HG03280 (cell line): ENCODE measurements at regions not wholly inside any gene's neighbourhood (a gene's known extent, or its start where the extent isn't known, plus 50 kb on each side); places are given as distances from the start of the nearest gene placed in this dataset.
"Not testable (repeated sequence)": the region's sequence is repeated elsewhere in the genome, so short reads cannot be mapped to it uniquely, and the experiment has no call there.

Experiments
- ATAC-seq: cut with Tn5 transposase; IDR thresholded peaks from one replicate; pipeline ENCODE4 v1.9.1; 2021; ENCODE audit warnings: mild to moderate bottlenecking, moderate library complexity; ENCODE audit not compliant: unreplicated experiment

- ATAC-seq = no peak
Measured at GRCh38 chr12:88737838-88738472, 157.7 kb upstream of the KITLG start.

- ATAC-seq = no peak
Measured at GRCh38 chr12:88736031-88736430, 155.8 kb upstream of the KITLG start.

DNA sequence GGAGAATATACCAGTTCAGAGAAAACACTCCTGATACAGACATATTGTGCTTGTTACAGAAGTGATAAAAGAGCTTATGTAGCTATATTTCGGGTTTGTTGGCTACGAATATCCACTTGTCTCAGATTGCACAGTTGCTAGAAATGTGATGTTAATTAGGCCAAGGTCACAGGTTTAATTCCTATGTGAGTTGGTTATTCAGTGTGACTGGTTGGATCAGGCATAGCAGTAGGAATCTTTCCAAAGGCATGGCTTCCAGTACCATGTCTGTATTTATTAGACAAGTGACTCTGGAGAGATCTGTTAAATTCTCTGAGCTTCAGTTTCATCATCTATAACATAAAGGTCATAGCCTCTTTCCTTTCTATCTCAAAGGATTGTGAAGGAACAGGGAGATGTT, 152.7 kb upstream of the KITLG start:
- ATAC-seq = no peak

- ATAC-seq = no peak
Measured at GRCh38 chr12:88729196-88729595, 148.9 kb upstream of the KITLG start.

- ATAC-seq = no peak
Measured at GRCh38 chr12:88726806-88727720, 146.8 kb upstream of the KITLG start.

DNA sequence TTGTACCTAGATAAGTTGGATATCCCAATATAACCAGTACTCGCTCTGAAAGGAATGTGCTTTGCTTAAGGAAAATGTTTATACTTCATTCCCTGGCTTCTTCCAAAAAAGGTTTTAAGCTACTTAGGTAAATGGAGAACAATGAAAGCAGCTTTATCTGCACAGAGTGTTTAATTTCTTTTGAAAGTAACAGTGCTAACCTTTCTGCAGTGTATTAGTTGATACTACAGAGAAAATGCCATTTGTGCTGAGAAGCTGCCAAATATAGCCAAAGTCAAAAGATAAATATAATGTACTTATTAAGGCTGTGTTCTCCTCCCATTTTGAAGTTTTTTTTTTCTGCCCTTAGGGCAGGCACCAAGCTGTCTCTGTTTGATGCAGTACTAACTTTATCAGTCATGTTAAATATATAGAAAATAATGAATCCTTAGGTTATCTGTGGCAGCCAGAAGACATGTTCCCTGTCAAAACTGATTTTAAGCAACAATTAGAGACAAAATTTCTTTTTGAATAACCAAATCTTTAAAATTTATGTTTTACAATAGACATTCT, 145.4 kb upstream of the KITLG start:
- ATAC-seq = no peak

GRCh38 chr12:88723219-88723618, 142.9 kb upstream of the KITLG start:
- no peak for ATAC-seq

DNA sequence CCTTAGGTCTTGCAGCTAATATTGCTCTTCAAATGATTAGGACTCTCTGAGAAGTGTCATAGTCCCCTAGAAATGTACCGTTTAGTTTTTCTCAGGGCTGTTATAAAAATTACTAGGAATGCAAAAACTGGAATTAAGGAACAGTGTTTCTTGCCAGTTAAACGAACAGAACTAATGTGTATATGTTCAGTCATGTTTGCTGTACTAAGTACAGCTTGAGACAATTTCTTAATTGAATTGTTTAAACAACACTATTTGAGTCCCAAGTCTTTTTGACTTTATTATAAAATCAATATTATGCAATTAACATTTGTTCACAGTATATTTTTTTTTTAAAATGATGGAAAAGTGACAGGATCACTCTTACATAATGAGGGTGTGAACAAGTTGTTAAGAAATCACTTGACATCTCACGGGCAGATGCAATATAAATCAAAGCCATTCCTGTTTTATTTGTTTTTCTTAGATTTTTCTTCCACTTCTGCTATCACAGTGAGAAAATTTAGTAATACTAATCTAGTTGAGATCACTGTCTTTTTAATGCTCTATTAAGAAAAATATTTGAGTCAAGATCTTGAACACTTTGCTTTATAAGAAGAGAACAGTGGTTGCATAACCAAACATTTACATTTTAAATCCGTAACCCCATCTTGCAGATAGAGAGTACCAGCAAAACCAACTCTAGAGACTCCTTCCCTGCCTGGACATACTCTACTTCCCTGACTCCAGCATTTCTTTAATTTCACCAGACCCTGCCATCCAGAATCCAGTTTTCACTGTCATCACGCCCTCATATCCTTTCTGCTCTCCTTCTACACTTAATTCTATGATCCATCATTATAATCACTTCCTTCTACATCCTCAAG, 140.7 kb upstream of the KITLG start:
- no peak for ATAC-seq

GRCh38 chr12:88720231-88720630, 140.0 kb upstream of the KITLG start:
- no peak for ATAC-seq

DNA sequence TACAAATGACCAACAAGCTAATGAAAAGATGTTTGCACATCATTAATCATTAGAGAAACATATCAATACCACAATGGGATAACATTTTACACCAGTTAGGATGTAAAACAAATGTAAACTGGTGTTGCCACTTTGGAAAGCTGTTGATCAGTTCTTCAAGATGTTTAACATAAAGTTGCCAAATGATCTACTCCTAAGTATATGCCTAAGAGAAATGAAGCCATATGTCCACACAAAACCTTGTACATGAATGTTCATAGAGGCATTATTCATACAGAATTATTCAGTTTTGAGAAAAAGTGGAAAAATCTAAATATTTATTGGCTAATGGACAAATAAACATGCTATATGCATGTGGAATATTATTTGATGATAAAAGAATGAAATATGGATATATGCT, 136.9 kb upstream of the KITLG start:
- no peak for ATAC-seq

GRCh38 chr12:88716240-88716639, 136.0 kb upstream of the KITLG start:
- ATAC-seq = no peak

DNA sequence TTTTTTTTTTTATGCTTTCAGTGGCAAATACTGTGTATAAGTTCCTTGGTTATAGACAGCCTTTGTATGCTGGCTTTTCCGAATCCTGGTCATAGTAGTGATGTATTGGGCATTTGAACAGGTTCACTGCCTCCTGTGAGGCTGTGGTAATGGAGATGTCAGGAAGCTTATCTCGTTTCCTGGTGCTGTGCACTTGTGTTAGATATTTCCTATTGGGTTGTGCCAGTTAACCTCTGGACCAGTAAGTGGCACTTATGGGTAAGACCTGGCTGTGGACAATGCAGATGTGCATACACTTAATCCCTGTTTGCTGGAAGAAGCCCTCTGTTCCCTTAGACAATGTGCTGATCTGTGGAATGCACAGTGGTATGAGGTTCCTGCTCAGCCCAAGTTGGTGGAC, 135.4 kb upstream of the KITLG start:
- no peak for ATAC-seq

DNA sequence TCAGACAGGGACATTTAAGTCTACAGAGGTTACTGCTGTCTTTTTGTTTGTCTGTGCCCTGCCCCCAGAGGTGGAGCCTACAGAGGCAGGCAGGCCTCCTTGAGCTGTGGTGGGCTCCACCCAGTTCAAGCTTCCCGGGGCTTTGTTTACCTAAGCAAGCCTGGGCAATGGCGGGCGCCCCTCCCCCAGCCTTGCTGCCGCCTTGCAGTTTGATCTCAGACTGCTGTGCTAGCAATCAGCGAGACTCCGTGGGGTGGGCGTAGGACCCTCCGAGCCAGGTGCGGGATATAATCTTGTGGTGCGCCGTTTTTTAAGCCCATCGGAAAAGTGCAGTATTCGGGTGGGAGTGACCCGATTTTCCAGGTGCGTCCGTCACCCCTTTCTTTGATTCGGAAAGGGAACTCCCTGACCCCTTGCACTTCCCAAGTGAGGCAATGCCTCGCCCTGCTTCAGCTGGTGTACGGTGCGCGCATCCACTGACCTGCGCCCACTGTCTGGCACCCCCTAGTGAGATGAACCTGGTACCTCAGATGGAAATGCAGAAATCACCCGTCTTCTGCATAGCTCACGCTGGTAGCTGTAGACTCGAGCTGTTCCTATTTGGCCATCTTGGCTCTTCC, 134.1 kb upstream of the KITLG start:
- ATAC-seq = not testable (repeated sequence)

GRCh38 chr12:88707800-88708199, 127.5 kb upstream of the KITLG start:
- no peak for ATAC-seq

DNA sequence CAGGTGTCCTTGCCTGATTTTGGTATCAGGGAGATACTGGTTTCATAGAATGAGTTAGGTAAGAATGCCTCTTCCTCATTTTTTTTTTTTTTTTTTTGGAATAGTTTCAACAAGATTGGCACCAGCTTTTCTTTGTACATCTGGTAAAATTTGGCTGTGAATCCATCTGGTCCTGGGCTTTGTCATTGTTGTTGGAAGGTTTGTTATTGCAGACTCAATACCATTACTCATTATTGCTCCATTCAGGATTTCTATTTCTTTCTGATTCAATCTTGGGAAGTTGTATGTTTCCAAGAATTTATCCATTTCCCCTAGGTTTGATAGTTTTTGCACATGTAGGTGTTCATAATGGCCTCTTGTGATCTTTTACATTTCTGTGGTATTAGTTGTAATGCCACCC, 126.0 kb upstream of the KITLG start:
- ATAC-seq = no peak

DNA sequence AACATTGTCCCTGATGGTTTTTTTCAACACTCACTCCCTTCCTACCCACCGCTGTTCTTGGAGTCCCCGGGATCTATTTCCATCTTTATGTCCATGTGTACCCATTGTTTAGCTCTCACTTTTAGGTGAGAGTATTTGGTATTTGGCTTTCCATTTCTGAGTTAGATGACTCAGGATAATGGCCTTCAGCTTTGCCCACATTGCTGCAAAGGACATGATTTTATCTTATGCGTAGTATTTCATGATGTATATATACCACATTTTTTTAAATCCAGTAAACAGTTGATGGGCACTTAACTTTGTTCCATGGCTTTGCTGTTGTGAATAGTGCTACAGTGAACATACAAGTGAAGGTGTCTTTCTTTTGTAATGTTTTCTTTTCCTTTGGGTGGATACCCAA, 123.5 kb upstream of the KITLG start:
- no peak for ATAC-seq

GRCh38 chr12:88698471-88698870, 118.2 kb upstream of the KITLG start:
- ATAC-seq = no peak

GRCh38 chr12:88693837-88694445, 113.7 kb upstream of the KITLG start:
- no peak for ATAC-seq

- no peak for ATAC-seq
Measured at GRCh38 chr12:88691811-88692210, 111.5 kb upstream of the KITLG start.

DNA sequence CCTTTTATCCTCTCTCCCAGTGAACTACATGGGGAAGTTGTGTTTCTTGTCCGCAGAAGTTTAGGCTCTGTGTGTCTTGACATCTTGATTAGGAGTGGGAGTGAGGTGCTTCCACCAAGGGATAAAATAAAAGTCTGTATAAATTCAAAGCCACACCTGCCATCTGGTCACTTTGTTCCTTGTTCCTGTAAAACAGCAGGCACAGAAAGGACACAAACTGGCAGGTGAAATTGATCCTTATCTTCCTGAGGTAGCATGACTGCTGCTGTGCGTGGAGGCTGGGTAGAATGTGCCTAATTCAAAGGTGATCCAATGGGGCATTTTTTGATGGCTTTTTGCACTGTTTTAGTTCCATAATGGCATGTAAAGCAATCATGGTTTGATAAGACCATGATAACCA, 104.3 kb upstream of the KITLG start:
- ATAC-seq = no peak
